ENCODE measurements at regions not wholly inside any gene's neighbourhood (a gene's known extent, or its start where the extent isn't known, plus 50 kb on each side); places are given as distances from the start of the nearest gene placed in this dataset.

GRCh38 chr11:113634940-113635575 is 71.0 kb downstream of the TMPRSS5 start:
- H3K4me3 ChIP-seq, result no peak overlapping the region
- H3K27ac ChIP-seq, result no peak overlapping the region
- no peak for TF ChIP-seq CTCF (IDR thresholded peaks at IDR 0.05)
- no peak for DNase-seq
- H3K4me1 ChIP-seq, result peaks cover 0 to 30% (median 21%) of the 10 kb centered on the region in 4 donors
- no peaks in the 10 kb centered on the region for H3K27me3 ChIP-seq
- intact Hi-C loops (cut with DNase I; ENCODE audit: low total_unique reads), result no loop called here
- no peaks in the 10 kb centered on the region for H3K9me3 ChIP-seq
- no peaks in the 10 kb centered on the region for H3K36me3 ChIP-seq

- no peaks in the 10 kb centered on the region for H3K9me3 ChIP-seq
- intact Hi-C loops (cut with DNase I; ENCODE audit: low total_unique reads), result no loop called here
- no peaks in the 10 kb centered on the region for H3K27me3 ChIP-seq
- peak overlapping the region; percentile 61 to 71 for H3K27ac ChIP-seq
- H3K4me3 ChIP-seq, result no peak overlapping the region
- no peaks in the 10 kb centered on the region for H3K36me3 ChIP-seq
- TF ChIP-seq CTCF (IDR thresholded peaks at IDR 0.05), result no peak
- DNase-seq, result peak; percentile 27 to 71
- peaks cover 0 to 30% (median 21%) of the 10 kb centered on the region in 4 donors for H3K4me1 ChIP-seq
Observed at GRCh38 chr11:113632981-113633380, 73.1 kb downstream of the TMPRSS5 start.

- Histone ChIP-seq H3K4me1 (peaks cover 0 to 30% (median 21%) of the 10 kb centered on the region in 4 donors), H3K36me3 (no peaks in the 10 kb centered on the region), H3K4me3 (no peak overlapping the region), H3K27ac (no peak overlapping the region), H3K9me3 (no peaks in the 10 kb centered on the region), H3K27me3 (no peaks in the 10 kb centered on the region)
- no peak for DNase-seq
- intact Hi-C loops (cut with DNase I; ENCODE audit: low total_unique reads), result no loop called here
- no peak for TF ChIP-seq CTCF (IDR thresholded peaks at IDR 0.05)
Observed at GRCh38 chr11:113629562-113629961, 76.5 kb downstream of the TMPRSS5 start.

GRCh38 chr11:113628912-113629311 is 77.2 kb downstream of the TMPRSS5 start:
- Histone ChIP-seq H3K27ac (no peak overlapping the region), H3K4me1 (peaks cover 0 to 27% (median 18%) of the 10 kb centered on the region in 4 donors), H3K4me3 (no peak overlapping the region), H3K9me3 (no peaks in the 10 kb centered on the region), H3K36me3 (no peaks in the 10 kb centered on the region), H3K27me3 (no peaks in the 10 kb centered on the region)
- no peak for TF ChIP-seq CTCF (IDR thresholded peaks at IDR 0.05)
- intact Hi-C loops (cut with DNase I; ENCODE audit: low total_unique reads), result no loop called here
- no peak for DNase-seq

GRCh38 chr11:113627946-113628345 is 78.2 kb downstream of the TMPRSS5 start:
- Histone ChIP-seq H3K4me1 (peaks cover 0 to 17% (median 11%) of the 10 kb centered on the region in 4 donors), H3K36me3 (no peaks in the 10 kb centered on the region), H3K9me3 (no peaks in the 10 kb centered on the region), H3K27me3 (no peaks in the 10 kb centered on the region), H3K4me3 (no peak overlapping the region), H3K27ac (no peak overlapping the region)
- no peak for TF ChIP-seq CTCF (IDR thresholded peaks at IDR 0.05)
- intact Hi-C loops (cut with DNase I; ENCODE audit: low total_unique reads), result no loop called here
- no peak for DNase-seq
